ENCODE measurements at regions not wholly inside any gene's neighbourhood (a gene's known extent, or its start where the extent isn't known, plus 50 kb on each side); places are given as distances from the start of the nearest gene placed in this dataset.

- no peaks in the 10 kb centered on the region for H3K36me3 ChIP-seq (replicated peaks in 1 of 2; ENCODE audit: control insufficient read depth in 1 of 2, insufficient read depth in 2 of 2, low read length in 1 of 2)
- no peak for DNase-seq
- no peaks in the 10 kb centered on the region; a peak in 1 of 4 replicates for H3K4me1 ChIP-seq (ENCODE audit: control insufficient read depth in 1 of 2, insufficient read depth in 2 of 2, low read depth in 1 of 2, low read length in 1 of 2)
- H4K20me1 ChIP-seq (ENCODE audit: insufficient read depth): no peaks in the 10 kb centered on the region
- WGBS (ENCODE audit: low lambda C conversion rate): 11% methylated on average over 2 of the region's 2 CpGs
- no peak overlapping the region for H3K4me3 ChIP-seq (ENCODE audit: low read depth in 2 of 2, low read length in 1 of 2)
- no peaks in the 10 kb centered on the region for H3K9me2 ChIP-seq
- no peak for TF ChIP-seq IRF3 (IDR thresholded peaks at IDR 0.05; ENCODE audit: low read depth, low read length)
- TF ChIP-seq TEAD4 (IDR thresholded peaks at IDR 0.05; ENCODE audit: borderline replicate concordance, insufficient read depth): no peak
- TF ChIP-seq GATA2 (CRISPR knock-in tag; IDR thresholded peaks at IDR 0.05): no peak
- ChIA-PET CTCF (no interaction called here), POLR2A (no interaction called here)
- H3K27ac ChIP-seq (ENCODE audit: low read depth in 2 of 2, low read length in 1 of 2): no peak overlapping the region
- H3F3A ChIP-seq (replicated peaks; ENCODE audit: insufficient read depth): no peaks in the 10 kb centered on the region
- H3K9ac ChIP-seq: no peak overlapping the region
- H3K9me3 ChIP-seq: peaks cover 5% of the 10 kb centered on the region; the same call in 1 of the 2 replicates
- no peaks in the 10 kb centered on the region for H3K79me2 ChIP-seq (ENCODE audit: insufficient read depth)
- H3K27me3 ChIP-seq (ENCODE audit: insufficient read depth): no peaks in the 10 kb centered on the region
- no peak overlapping the region for H3K4me2 ChIP-seq
- no peak overlapping the region for H2AFZ ChIP-seq (ENCODE audit: low read depth)
Measured at GRCh38 chr9:25029743-25030142, 484.0 kb upstream of the IZUMO3 start.

- Histone ChIP-seq H3K27me3 (ENCODE audit: insufficient read depth) (no peaks in the 10 kb centered on the region), H3K9me3 (peaks cover 5% of the 10 kb centered on the region; the same call in 1 of the 2 replicates), H3K79me2 (ENCODE audit: insufficient read depth) (no peaks in the 10 kb centered on the region), H3K27ac (ENCODE audit: low read depth in 2 of 2, low read length in 1 of 2) (no peak overlapping the region), H3K4me1 (ENCODE audit: control insufficient read depth in 1 of 2, insufficient read depth in 2 of 2, low read depth in 1 of 2, low read length in 1 of 2) (no peaks in the 10 kb centered on the region; a peak in 1 of 4 replicates), H3F3A (replicated peaks; ENCODE audit: insufficient read depth) (no peaks in the 10 kb centered on the region), H2AFZ (ENCODE audit: low read depth) (no peak overlapping the region), H3K9ac (no peak overlapping the region), H3K36me3 (replicated peaks in 1 of 2; ENCODE audit: control insufficient read depth in 1 of 2, insufficient read depth in 2 of 2, low read length in 1 of 2) (no peaks in the 10 kb centered on the region), H3K4me3 (ENCODE audit: low read depth in 2 of 2, low read length in 1 of 2) (no peak overlapping the region), H4K20me1 (ENCODE audit: insufficient read depth) (no peaks in the 10 kb centered on the region), H3K9me2 (no peaks in the 10 kb centered on the region), H3K4me2 (no peak overlapping the region)
- ChIA-PET CTCF (no interaction called here), POLR2A (no interaction called here)
- no peak for TF ChIP-seq GABPA (IDR thresholded peaks at IDR 0.05; ENCODE audit: low read depth)
- TF ChIP-seq FOSL2 (IDR thresholded peaks at IDR 0.05; ENCODE audit: borderline replicate concordance, low read depth): no peak
- no peak for TF ChIP-seq ELF1 (IDR thresholded peaks at IDR 0.05)
- 27% methylated on average over 6 of the region's 9 CpGs for WGBS (ENCODE audit: low lambda C conversion rate)
- no peak for DNase-seq
Measured at GRCh38 chr9:25025686-25026085, 480.0 kb upstream of the IZUMO3 start.

GRCh38 chr9:25025156-25025555 lies 479.5 kb upstream of the IZUMO3 start:
- H2AFZ ChIP-seq (ENCODE audit: low read depth): no peak overlapping the region
- ChIA-PET CTCF (no interaction called here), POLR2A (no interaction called here)
- no peaks in the 10 kb centered on the region for H3F3A ChIP-seq (replicated peaks; ENCODE audit: insufficient read depth)
- no peaks in the 10 kb centered on the region for H3K36me3 ChIP-seq (replicated peaks in 1 of 2; ENCODE audit: control insufficient read depth in 1 of 2, insufficient read depth in 2 of 2, low read length in 1 of 2)
- H3K9me2 ChIP-seq: no peaks in the 10 kb centered on the region
- H3K9me3 ChIP-seq: peaks cover 5% of the 10 kb centered on the region; the same call in 1 of the 2 replicates
- H3K27me3 ChIP-seq (ENCODE audit: insufficient read depth): no peaks in the 10 kb centered on the region
- no peaks in the 10 kb centered on the region; a peak in 1 of 4 replicates for H3K4me1 ChIP-seq (ENCODE audit: control insufficient read depth in 1 of 2, insufficient read depth in 2 of 2, low read depth in 1 of 2, low read length in 1 of 2)
- no peak for DNase-seq
- H3K9ac ChIP-seq: no peak overlapping the region
- H3K4me2 ChIP-seq: no peak overlapping the region
- TF ChIP-seq YY1 (IDR thresholded peaks at IDR 0.05; ENCODE audit: low read depth) (no peak), RFX5 (IDR thresholded peaks at IDR 0.05; ENCODE audit: low read length) (no peak), CTCF (IDR thresholded peaks at IDR 0.05) (no peak), JUND (IDR thresholded peaks at IDR 0.05) (no peak), PBX3 (IDR thresholded peaks at IDR 0.05) (no peak), ZBTB33 (IDR thresholded peaks at IDR 0.05; ENCODE audit: borderline replicate concordance, low read depth) (no peak), FOXM1 (IDR thresholded peaks at IDR 0.05; ENCODE audit: low read depth) (no peak), MEF2A (IDR thresholded peaks at IDR 0.05; ENCODE audit: borderline replicate concordance, low read depth) (no peak), SMC3 (IDR thresholded peaks at IDR 0.05; ENCODE audit: low read depth, low read length) (no peak), TCF12 (IDR thresholded peaks at IDR 0.05) (no peak), FOSL2 (IDR thresholded peaks at IDR 0.05; ENCODE audit: borderline replicate concordance, low read depth) (no peak), GATA2 (CRISPR knock-in tag; IDR thresholded peaks at IDR 0.05) (no peak)
- no peak overlapping the region for H3K27ac ChIP-seq (ENCODE audit: low read depth in 2 of 2, low read length in 1 of 2)
- H4K20me1 ChIP-seq (ENCODE audit: insufficient read depth): no peaks in the 10 kb centered on the region
- 28% methylated on average over 5 of the region's 5 CpGs for WGBS (ENCODE audit: low lambda C conversion rate)
- H3K79me2 ChIP-seq (ENCODE audit: insufficient read depth): no peaks in the 10 kb centered on the region
- no peak overlapping the region for H3K4me3 ChIP-seq (ENCODE audit: low read depth in 2 of 2, low read length in 1 of 2)
